Uterus (tissue), 2 donors: ENCODE measurements at regions not wholly inside any gene's neighbourhood (a gene's known extent, or its start where the extent isn't known, plus 50 kb on each side); places are given as distances from the start of the nearest gene placed in this dataset.

Source experiments
- CTCF ChIP-seq, 4 experiments: fragments of 200-600 bp in 2 of 4; fragments of 450-650 bp in 2 of 4; sonication (generic) in 2 of 4; IDR thresholded peaks; one replicate each; pipeline ENCODE4 v1.5.1; 2016 to 2019; ENCODE audit warnings: antibody characterized with exemption in 4 of 4, mild to moderate bottlenecking in 2 of 4, moderate library complexity in 1 of 4
- POLR2A ChIP-seq, 2 donors: fragments of 450-650 bp; IDR thresholded peaks; one replicate each; pipeline ENCODE4 v1.6.1; 2016; ENCODE audit warnings: antibody characterized with exemption in 2 of 2, mild to moderate bottlenecking in 1 of 2, moderate library complexity in 1 of 2

- TF ChIP-seq CTCF (IDR thresholded peaks at IDR 0.05) (no peak), POLR2A (IDR thresholded peaks at IDR 0.05) (no peak)
These were observed 88.7 kb upstream of the GLI2 start for GRCh38 chr2:120646994-120647393.
